Neuronal stem cell (in vitro differentiated cells): ENCODE measurements at regions not wholly inside any gene's neighbourhood (a gene's known extent, or its start where the extent isn't known, plus 50 kb on each side); places are given as distances from the start of the nearest gene placed in this dataset.
A peak's percentile ranks its signal among the peaks of the same experiment; 100 is the strongest.

ENCODE experiments used
- DNase-seq: peaks from one replicate; pipeline ENCODE4 v3.0.0-alpha.2; 2013; ENCODE audit warnings: low spot score
- H2AFZ ChIP-seq: one replicate; pipeline ENCODE4 v1.6.1; 2013; ENCODE audit warnings: mild to moderate bottlenecking, low read length, inconsistent platforms
- H2AK5ac ChIP-seq: 2 replicates; pipeline ENCODE4 v1.6.1; 2013; ENCODE audit warnings: low read depth, mild to moderate bottlenecking, inconsistent platforms, low read length, moderate library complexity, mixed read lengths
- H2BK120ac ChIP-seq: 2 replicates; pipeline ENCODE4 v1.6.1; 2013; ENCODE audit warnings: low read depth, mild to moderate bottlenecking, inconsistent platforms, low read length, moderate library complexity, mixed read lengths
- H2BK12ac ChIP-seq: one replicate; pipeline ENCODE4 v1.6.1; 2013; ENCODE audit warnings: low read length, inconsistent platforms
- H2BK15ac ChIP-seq: 2 replicates; pipeline ENCODE4 v1.6.1; 2013; ENCODE audit warnings: mild to moderate bottlenecking, low read length, inconsistent platforms, mixed read lengths
- H2BK5ac ChIP-seq: one replicate; pipeline ENCODE4 v1.6.1; 2013; ENCODE audit warnings: inconsistent platforms, mild to moderate bottlenecking, low read length, moderate library complexity
- H3K14ac ChIP-seq: one replicate; pipeline ENCODE4 v1.6.1; 2013; ENCODE audit warnings: low read length, inconsistent platforms
- H3K18ac ChIP-seq: 2 replicates; pipeline ENCODE4 v1.6.1; 2013; ENCODE audit warnings: low read length, inconsistent platforms
- H3K23ac ChIP-seq: 2 replicates; pipeline ENCODE4 v1.6.1; 2013; ENCODE audit warnings: low read depth, mild to moderate bottlenecking, mixed read lengths, low read length, inconsistent platforms; ENCODE audit not compliant: poor library complexity
- H3K27ac ChIP-seq: replicated peaks from 3 replicates; pipeline ENCODE4 v1.5.1; 2013; ENCODE audit warnings: low read length, inconsistent platforms
- H3K27me3 ChIP-seq, 3 experiments: 2 replicates each; pipeline ENCODE4 v1.6.1; 2013; ENCODE audit warnings: low read length in 3 of 3, mild to moderate bottlenecking in 2 of 3, inconsistent platforms in 1 of 3, low read depth in 1 of 3, mixed read lengths in 1 of 3, moderate library complexity in 1 of 3; ENCODE audit not compliant: control insufficient read depth in 3 of 3, insufficient read depth in 3 of 3
- H3K36me3 ChIP-seq, 2 donors: replicated peaks in 1 of 2; 2 replicates each; pipeline ENCODE4 v1.6.1; 2013; ENCODE audit warnings: low read length in 2 of 2; ENCODE audit not compliant: control insufficient read depth in 2 of 2, insufficient read depth in 2 of 2
- H3K4ac ChIP-seq: 2 replicates; pipeline ENCODE4 v1.6.1; 2013; ENCODE audit warnings: inconsistent platforms, mild to moderate bottlenecking, low read length, moderate library complexity
- H3K4me1 ChIP-seq, 2 donors: 1 replicate in 1 of 2; 2 replicates in 1 of 2; pipeline ENCODE4 v1.6.1; 2013; ENCODE audit warnings: low read length in 2 of 2, low read depth in 1 of 2; ENCODE audit not compliant: control insufficient read depth in 2 of 2, insufficient read depth in 1 of 2
- H3K4me2 ChIP-seq: one replicate; pipeline ENCODE4 v1.6.1; 2013; ENCODE audit warnings: mild to moderate bottlenecking, low read length, inconsistent platforms; ENCODE audit not compliant: insufficient read depth, poor library complexity, severe bottlenecking
- H3K4me3 ChIP-seq, 2 donors: 2 replicates each; pipeline ENCODE4 v1.5.1; 2013; ENCODE audit warnings: low read length in 2 of 2, mild to moderate bottlenecking in 2 of 2, inconsistent platforms in 1 of 2, moderate library complexity in 1 of 2
- H3K79me1 ChIP-seq: one replicate; pipeline ENCODE4 v1.6.1; 2013; ENCODE audit warnings: low read depth, mild to moderate bottlenecking, inconsistent platforms, low read length, moderate library complexity
- H3K9ac ChIP-seq: one replicate; pipeline ENCODE4 v1.6.1; 2013; ENCODE audit warnings: mild to moderate bottlenecking, low read depth, low read length, inconsistent platforms; ENCODE audit not compliant: poor library complexity
- H3K9me3 ChIP-seq, 2 donors: replicated peaks in 1 of 2; 2 replicates each; pipeline versions ENCODE3 to v1.6.1; 2013; ENCODE audit warnings: low read length in 2 of 2, mild to moderate bottlenecking in 2 of 2, inconsistent platforms in 1 of 2, low read depth in 1 of 2, mixed read lengths in 1 of 2, moderate library complexity in 1 of 2; ENCODE audit not compliant: control insufficient read depth in 2 of 2, insufficient read depth in 1 of 2
- H4K8ac ChIP-seq: one replicate; pipeline ENCODE4 v1.6.1; 2013; ENCODE audit warnings: low read depth, mild to moderate bottlenecking, inconsistent platforms, low read length, moderate library complexity
- H4K91ac ChIP-seq: one replicate; pipeline ENCODE4 v1.6.1; 2013; ENCODE audit warnings: low read length, low read depth, mild to moderate bottlenecking, inconsistent platforms; ENCODE audit not compliant: poor library complexity
- WGBS, 2 donors: extraction: QIAGEN DNeasy Blood & Tissue Kit; methylation state at CpG; one replicate each; pipeline ENCODE4 v1.1.7; 2013; ENCODE audit warnings: missing lambda C conversion rate in 2 of 2, mixed read lengths in 1 of 2; ENCODE audit not compliant: insufficient read length in 2 of 2, insufficient replicate concordance in 1 of 2; ENCODE audit errors: extremely low coverage in 2 of 2; 5-methylcytosine and 5-hydroxymethylcytosine counted together

DNA sequence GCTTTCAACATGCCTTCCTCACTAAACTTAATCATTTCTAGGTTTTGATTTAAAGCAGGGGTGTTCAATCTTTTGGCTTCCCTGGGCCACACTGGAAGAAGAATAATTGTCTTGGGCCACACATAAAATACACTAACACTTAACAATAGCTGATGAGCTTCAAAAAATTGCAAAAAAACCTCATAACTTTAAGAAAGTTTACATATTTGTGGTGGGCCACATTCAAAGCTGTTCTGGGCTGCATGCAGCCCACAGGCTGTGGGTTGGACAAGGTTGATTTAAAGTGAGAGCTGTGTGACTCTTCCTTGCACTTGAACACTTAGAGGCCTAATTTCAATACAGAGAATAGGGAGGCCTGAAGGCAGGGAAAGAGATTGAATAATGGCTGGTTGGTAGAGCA lies 598.3 kb downstream of the EFNA5 start:
- H3K27me3 ChIP-seq: no peaks in the 10 kb centered on the region
- H2BK120ac ChIP-seq: no peak overlapping the region

DNA sequence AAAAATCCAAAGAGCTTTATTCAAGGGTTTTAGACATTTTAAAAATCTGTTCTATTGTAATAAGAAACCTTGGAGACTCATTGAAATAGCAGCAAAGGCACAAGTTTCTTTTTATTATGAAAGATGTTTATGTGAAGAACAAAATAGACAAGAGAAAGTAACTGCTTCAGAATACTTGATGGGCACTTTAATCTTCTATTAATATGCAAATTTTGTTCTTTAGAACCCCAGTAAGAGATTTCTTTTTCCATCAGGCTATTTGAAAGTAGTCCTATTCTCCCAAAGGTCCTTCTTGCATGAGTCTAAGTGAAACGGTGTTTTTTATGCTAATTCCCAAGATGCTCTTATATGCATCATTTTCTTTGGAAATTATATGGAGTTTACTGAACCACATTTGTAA lies 602.0 kb downstream of the EFNA5 start:
- no peaks in the 10 kb centered on the region for H3K79me1 ChIP-seq
- no peaks in the 10 kb centered on the region for H3K27me3 ChIP-seq
- no peak overlapping the region for H4K91ac ChIP-seq
- no peak overlapping the region for H3K9ac ChIP-seq
- no peaks in the 10 kb centered on the region for H3K36me3 ChIP-seq
- H3K4me3 ChIP-seq: no peak overlapping the region
- no peak overlapping the region for H3K4me2 ChIP-seq
- no peak overlapping the region for H3K14ac ChIP-seq
- H3K27ac ChIP-seq: no peak overlapping the region
- no peak overlapping the region for H2AFZ ChIP-seq
- H4K8ac ChIP-seq: no peak overlapping the region
- H3K9me3 ChIP-seq: peaks cover 3 to 11% of the 10 kb centered on the region in 2 donors
- no peak overlapping the region for H3K18ac ChIP-seq
- H3K4ac ChIP-seq: no peak overlapping the region
- no peak overlapping the region for H3K23ac ChIP-seq
- peaks cover 2 to 14% of the 10 kb centered on the region in 2 donors for H3K4me1 ChIP-seq
- H2BK120ac ChIP-seq: no peak overlapping the region
- H2BK5ac ChIP-seq: no peak overlapping the region
- H2BK12ac ChIP-seq: no peak overlapping the region
- no peak overlapping the region for H2AK5ac ChIP-seq
- WGBS, 2 donors: no CpG with 5 or more reads among the region's 1 CpG
- no peak overlapping the region for H2BK15ac ChIP-seq
- DNase-seq: no peak

More for the DNA sequence above, 598.3 kb downstream of the EFNA5 start:
- no peaks in the 10 kb centered on the region for H3K36me3 ChIP-seq
- no peak overlapping the region for H3K23ac ChIP-seq
- H3K9me3 ChIP-seq: peaks cover 3 to 11% of the 10 kb centered on the region in 2 donors
- H2BK12ac ChIP-seq: no peak overlapping the region
- no peak overlapping the region for H3K27ac ChIP-seq
- H3K79me1 ChIP-seq: no peaks in the 10 kb centered on the region
- no peak overlapping the region for H2AK5ac ChIP-seq
- H4K8ac ChIP-seq: no peak overlapping the region
- H3K4me3 ChIP-seq: no peak overlapping the region
- H2BK15ac ChIP-seq: no peak overlapping the region
- peaks cover under 1 to 14% of the 10 kb centered on the region in 2 donors for H3K4me1 ChIP-seq
- H3K9ac ChIP-seq: no peak overlapping the region
- H3K14ac ChIP-seq: no peak overlapping the region
- H3K4me2 ChIP-seq: no peak overlapping the region
- no peak for DNase-seq
- no peak overlapping the region for H2AFZ ChIP-seq
- no peak overlapping the region for H3K18ac ChIP-seq
- no peak overlapping the region for H2BK5ac ChIP-seq
- no peak overlapping the region for H3K4ac ChIP-seq
- no peak overlapping the region for H4K91ac ChIP-seq

- peaks cover 2 to 14% of the 10 kb centered on the region in 2 donors for H3K4me1 ChIP-seq
- H2BK5ac ChIP-seq: no peak overlapping the region
- no peak overlapping the region for H3K18ac ChIP-seq
- no peak overlapping the region for H4K91ac ChIP-seq
- H3K23ac ChIP-seq: no peak overlapping the region
- H2BK15ac ChIP-seq: no peak overlapping the region
- no peak overlapping the region for H3K4me3 ChIP-seq
- no peak overlapping the region for H3K9ac ChIP-seq
- H3K4ac ChIP-seq: no peak overlapping the region
- no peak overlapping the region for H2BK12ac ChIP-seq
- no peak for DNase-seq
- H2BK120ac ChIP-seq: no peak overlapping the region
- H3K4me2 ChIP-seq: no peak overlapping the region
- H3K27me3 ChIP-seq: no peaks in the 10 kb centered on the region
- H2AFZ ChIP-seq: peak overlapping the region; percentile 50
- peaks cover 3 to 11% of the 10 kb centered on the region in 2 donors for H3K9me3 ChIP-seq
- H4K8ac ChIP-seq: no peak overlapping the region
- WGBS, 2 donors: no CpG with 5 or more reads among the region's 4 CpGs
- no peak overlapping the region for H3K27ac ChIP-seq
- H3K36me3 ChIP-seq: no peaks in the 10 kb centered on the region
- no peak overlapping the region for H2AK5ac ChIP-seq
- H3K79me1 ChIP-seq: no peaks in the 10 kb centered on the region
- no peak overlapping the region for H3K14ac ChIP-seq
These were observed 603.3 kb downstream of the EFNA5 start for GRCh38 chr5:107067395-107067794.

GRCh38 chr5:107063511-107063910 lies 607.2 kb downstream of the EFNA5 start:
- no peak overlapping the region for H3K27ac ChIP-seq
- no peaks in the 10 kb centered on the region for H3K36me3 ChIP-seq
- H3K4me2 ChIP-seq: no peak overlapping the region
- H2BK12ac ChIP-seq: no peak overlapping the region
- no peak overlapping the region for H3K14ac ChIP-seq
- H2BK15ac ChIP-seq: no peak overlapping the region
- H4K8ac ChIP-seq: no peak overlapping the region
- H2BK5ac ChIP-seq: no peak overlapping the region
- H2AFZ ChIP-seq: no peak overlapping the region
- no peak overlapping the region for H3K23ac ChIP-seq
- H4K91ac ChIP-seq: no peak overlapping the region
- H2BK120ac ChIP-seq: no peak overlapping the region
- no peak overlapping the region for H3K9ac ChIP-seq
- no peaks in the 10 kb centered on the region for H3K27me3 ChIP-seq
- DNase-seq: no peak
- peaks cover 2 to 8% of the 10 kb centered on the region in 2 donors for H3K4me1 ChIP-seq
- no peak overlapping the region for H3K4me3 ChIP-seq
- no peaks in the 10 kb centered on the region for H3K79me1 ChIP-seq
- no peak overlapping the region for H3K4ac ChIP-seq
- H2AK5ac ChIP-seq: no peak overlapping the region
- no peak overlapping the region for H3K18ac ChIP-seq
- no peaks in the 10 kb centered on the region for H3K9me3 ChIP-seq
